GM23338 (cell line): ENCODE measurements at regions not wholly inside any gene's neighbourhood (a gene's known extent, or its start where the extent isn't known, plus 50 kb on each side); places are given as distances from the start of the nearest gene placed in this dataset.

Experiments
- CTCF ChIP-seq, 2 experiments: fragments of 200-600 bp in 1 of 2; sonication (generic) in 1 of 2; conservative IDR thresholded peaks; 2 replicates each; pipeline versions ENCODE4 v1.5.1 to v1.6.1; 2016 to 2017; ENCODE audit warnings: antibody characterized with exemption in 2 of 2, low read depth in 2 of 2, mild to moderate bottlenecking in 2 of 2, moderate library complexity in 1 of 2
- EZH2 ChIP-seq: fragments of 200-600 bp; sonication (generic); IDR thresholded peaks from one replicate; pipeline ENCODE4 v1.8.0; 2017; ENCODE audit warnings: antibody characterized with exemption, mild to moderate bottlenecking, low read depth; ENCODE audit not compliant: unreplicated experiment
- EZH2phosphoT487 ChIP-seq: fragments of 200-600 bp; sonication (generic); IDR thresholded peaks from one replicate; pipeline ENCODE4 v1.8.1; 2018; ENCODE audit warnings: antibody characterized with exemption; ENCODE audit not compliant: unreplicated experiment
- JUNB ChIP-seq: IDR thresholded peaks from one replicate; pipeline ENCODE4 v1.6.1; 2016; ENCODE audit warnings: antibody characterized with exemption; ENCODE audit not compliant: unreplicated experiment
- POLR2AphosphoS5 ChIP-seq: IDR thresholded peaks from 2 replicates; pipeline ENCODE4 v1.6.1; 2016; ENCODE audit warnings: antibody characterized with exemption, low read depth
- TF ChIP-seq, protein P1 (sequence below): IDR thresholded peaks from 2 replicates; pipeline ENCODE4 v1.6.1; 2016; ENCODE audit warnings: antibody characterized with exemption

GRCh38 chr3:166634091-166634746 lies 745.9 kb downstream of the ZBBX start:
- TF ChIP-seq, protein P1, sequence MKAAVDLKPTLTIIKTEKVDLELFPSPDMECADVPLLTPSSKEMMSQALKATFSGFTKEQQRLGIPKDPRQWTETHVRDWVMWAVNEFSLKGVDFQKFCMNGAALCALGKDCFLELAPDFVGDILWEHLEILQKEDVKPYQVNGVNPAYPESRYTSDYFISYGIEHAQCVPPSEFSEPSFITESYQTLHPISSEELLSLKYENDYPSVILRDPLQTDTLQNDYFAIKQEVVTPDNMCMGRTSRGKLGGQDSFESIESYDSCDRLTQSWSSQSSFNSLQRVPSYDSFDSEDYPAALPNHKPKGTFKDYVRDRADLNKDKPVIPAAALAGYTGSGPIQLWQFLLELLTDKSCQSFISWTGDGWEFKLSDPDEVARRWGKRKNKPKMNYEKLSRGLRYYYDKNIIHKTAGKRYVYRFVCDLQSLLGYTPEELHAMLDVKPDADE, result no peak
- no peak for TF ChIP-seq EZH2
- no peak for TF ChIP-seq CTCF (conservative IDR thresholded peaks at IDR 0.05; ENCODE audit: low read depth in 2 of 2)
- TF ChIP-seq POLR2AphosphoS5, result no peak
- no peak for TF ChIP-seq EZH2phosphoT487
- no peak for TF ChIP-seq JUNB
